GM12891 (cell line): ENCODE measurements at regions not wholly inside any gene's neighbourhood (a gene's known extent, or its start where the extent isn't known, plus 50 kb on each side); places are given as distances from the start of the nearest gene placed in this dataset.

ENCODE experiments used
- POLR2A ChIP-seq: IDR thresholded peaks from 2 replicates; pipeline ENCODE4 v1.6.1; 2011; ENCODE audit warnings: low read depth, low read length, control low read depth
- POLR2AphosphoS5 ChIP-seq: IDR thresholded peaks from 2 replicates; pipeline ENCODE4 v1.6.1; 2011; ENCODE audit warnings: low read depth, low read length, control low read depth
- POU2F2 ChIP-seq: IDR thresholded peaks from 2 replicates; pipeline ENCODE4 v1.6.1; 2011; ENCODE audit warnings: low read depth, mild to moderate bottlenecking, control low read depth, low read length, moderate library complexity
- SPI1 ChIP-seq: IDR thresholded peaks from 2 replicates; pipeline ENCODE4 v1.6.1; 2011; ENCODE audit warnings: low read depth, low read length, control low read depth
- TAF1 ChIP-seq: IDR thresholded peaks from 2 replicates; pipeline ENCODE4 v1.6.1; 2011; ENCODE audit warnings: low read depth, low read length, control low read depth

- TF ChIP-seq TAF1 = no peak
- no peak for TF ChIP-seq POLR2AphosphoS5
- no peak for TF ChIP-seq POLR2A
- TF ChIP-seq POU2F2 = no peak
- no peak for TF ChIP-seq SPI1
Measured at GRCh38 chr2:107182981-107183380, 297.0 kb upstream of the ST6GAL2 start.
